Ovary (tissue), 3 donors: ENCODE measurements at regions not wholly inside any gene's neighbourhood (a gene's known extent, or its start where the extent isn't known, plus 50 kb on each side); places are given as distances from the start of the nearest gene placed in this dataset.

Source experiments
- CTCF ChIP-seq, 3 donors: fragments of 450-650 bp in 2 of 3; fragments of 200-600 bp in 1 of 3; IDR thresholded peaks; one replicate each; pipeline versions ENCODE4 v1.5.1 to v1.8.0; 2016 to 2022; ENCODE audit warnings: antibody characterized with exemption in 3 of 3, mild to moderate bottlenecking in 1 of 3
- POLR2A ChIP-seq: fragments of 450-650 bp; IDR thresholded peaks from one replicate; pipeline ENCODE4 v1.6.1; 2017; ENCODE audit warnings: antibody characterized with exemption, mild to moderate bottlenecking, moderate library complexity
- donor health status: DM: no; HTN: no; CAD: no.

- TF ChIP-seq CTCF (IDR thresholded peaks at IDR 0.05), result no peak
- TF ChIP-seq POLR2A, result no peak
Observed at GRCh38 chr12:19953734-19954133, 414.6 kb upstream of the PDE3A start.
